ENCODE measurements at regions not wholly inside any gene's neighbourhood (a gene's known extent, or its start where the extent isn't known, plus 50 kb on each side); places are given as distances from the start of the nearest gene placed in this dataset.

- ChIA-PET CTCF (interaction anchor here (0.5 kb wide), 1 partner anchor 16 kb away, joined by 3 read pairs; no protein-coding TSS in a partner anchor), POLR2A (no interaction called here)
- DNase-seq (ENCODE audit: extremely low spot score) = no peak
- TF ChIP-seq ZNF384 (IDR thresholded peaks at IDR 0.05) (no peak), BHLHE40 (IDR thresholded peaks at IDR 0.05; ENCODE audit: borderline replicate concordance) (no peak), FOXK2 (IDR thresholded peaks at IDR 0.05) (no peak)
Observed at GRCh38 chr2:63751901-63752300, 89.8 kb upstream of the UGP2 start.

- TF ChIP-seq TARDBP (IDR thresholded peaks at IDR 0.05) (no peak), BHLHE40 (IDR thresholded peaks at IDR 0.05; ENCODE audit: borderline replicate concordance) (no peak), HDGF (IDR thresholded peaks at IDR 0.05; ENCODE audit: borderline replicate concordance) (no peak), FOXK2 (IDR thresholded peaks at IDR 0.05) (no peak), L3MBTL2 (conservative IDR thresholded peaks at IDR 0.05) (no peak), NFRKB (IDR thresholded peaks at IDR 0.05) (no peak), SP1 (IDR thresholded peaks at IDR 0.05) (no peak), PKNOX1 (IDR thresholded peaks at IDR 0.05) (no peak), ELF4 (IDR thresholded peaks at IDR 0.05) (no peak), CTBP1 (IDR thresholded peaks at IDR 0.05; ENCODE audit: borderline replicate concordance) (no peak), ZNF384 (IDR thresholded peaks at IDR 0.05) (no peak), FOXA1 (IDR thresholded peaks at IDR 0.05) (no peak), SUZ12 (IDR thresholded peaks at IDR 0.05) (no peak), ARNT (IDR thresholded peaks at IDR 0.05) (no peak), LEF1 (IDR thresholded peaks at IDR 0.05; ENCODE audit: borderline replicate concordance) (no peak), FOXM1 (IDR thresholded peaks at IDR 0.05; ENCODE audit: borderline replicate concordance) (no peak)
- ChIA-PET POLR2A (no interaction called here), CTCF (no interaction called here)
- DNase-seq (ENCODE audit: extremely low spot score) = no peak
Observed at GRCh38 chr2:63755216-63755615, 86.5 kb upstream of the UGP2 start.

DNA sequence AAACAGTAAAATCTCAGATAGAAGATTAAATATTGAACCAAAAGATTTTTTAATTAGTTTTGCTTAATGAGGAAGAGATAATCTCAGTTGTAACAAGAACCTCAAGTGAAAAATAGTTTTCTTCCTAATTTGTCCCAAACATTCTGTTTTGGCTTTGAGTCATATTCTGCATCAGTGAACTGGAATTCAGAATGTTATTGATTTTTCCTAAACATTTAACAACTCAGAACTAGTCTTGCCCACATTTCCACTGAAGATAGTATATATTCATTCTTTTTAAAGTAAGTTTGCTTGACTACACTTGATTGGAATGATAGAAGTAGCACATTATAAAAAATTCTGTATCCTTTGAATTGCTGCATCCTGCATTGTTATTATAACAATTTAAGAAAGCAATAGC, 85.7 kb upstream of the UGP2 start:
- ChIA-PET POLR2A (no interaction called here), CTCF (no interaction called here)
- DNase-seq (ENCODE audit: extremely low spot score) = no peak

DNA sequence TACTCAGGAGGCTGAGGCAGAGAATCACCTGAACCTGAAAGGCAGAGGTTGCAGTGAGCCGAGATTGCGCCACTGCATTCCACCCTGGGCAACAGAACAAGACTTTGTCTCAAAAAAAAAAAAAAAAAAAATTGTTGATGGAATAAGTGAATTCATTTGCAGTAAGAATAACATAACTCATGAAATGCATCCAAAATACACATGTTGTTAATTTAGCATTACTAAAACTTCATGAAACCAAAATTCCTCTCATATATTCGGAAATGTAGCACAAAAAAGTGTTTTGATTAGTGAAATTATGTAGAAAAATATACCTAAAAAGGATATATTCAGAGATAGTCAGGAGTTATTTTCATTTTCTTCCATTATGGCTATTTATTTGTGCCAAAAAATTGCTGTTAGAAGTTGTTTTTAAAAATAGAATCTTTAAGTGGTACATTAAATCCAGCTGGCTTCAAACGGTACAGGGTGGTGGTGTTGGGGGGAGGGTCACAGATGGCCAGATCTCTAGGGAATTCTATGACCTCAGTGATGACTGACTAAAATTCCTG, 78.2 kb upstream of the UGP2 start:
- POLR2A ChIA-PET = no interaction called here
- CTCF ChIA-PET = no interaction called here
- TF ChIP-seq SUZ12 (IDR thresholded peaks at IDR 0.05) (no peak), PKNOX1 (IDR thresholded peaks at IDR 0.05) (no peak), ELF4 (IDR thresholded peaks at IDR 0.05) (no peak), BHLHE40 (IDR thresholded peaks at IDR 0.05; ENCODE audit: borderline replicate concordance) (no peak), ZNF384 (IDR thresholded peaks at IDR 0.05) (no peak), HDGF (IDR thresholded peaks at IDR 0.05; ENCODE audit: borderline replicate concordance) (no peak), SP1 (IDR thresholded peaks at IDR 0.05) (no peak), L3MBTL2 (conservative IDR thresholded peaks at IDR 0.05) (no peak), FOXA1 (IDR thresholded peaks at IDR 0.05) (no peak), ARNT (IDR thresholded peaks at IDR 0.05) (no peak), CTBP1 (IDR thresholded peaks at IDR 0.05; ENCODE audit: borderline replicate concordance) (no peak), LEF1 (IDR thresholded peaks at IDR 0.05; ENCODE audit: borderline replicate concordance) (no peak), TARDBP (IDR thresholded peaks at IDR 0.05) (no peak)
- no peak for DNase-seq (ENCODE audit: extremely low spot score)

More for the DNA sequence above, 85.7 kb upstream of the UGP2 start:
- TF ChIP-seq LEF1 (IDR thresholded peaks at IDR 0.05; ENCODE audit: borderline replicate concordance) (no peak), BHLHE40 (IDR thresholded peaks at IDR 0.05; ENCODE audit: borderline replicate concordance) (no peak)

- ChIA-PET CTCF (no interaction called here), POLR2A (no interaction called here)
- TF ChIP-seq ARNT (IDR thresholded peaks at IDR 0.05) = no peak
- TF ChIP-seq NFRKB (IDR thresholded peaks at IDR 0.05) = no peak
- no peak for TF ChIP-seq SP1 (IDR thresholded peaks at IDR 0.05)
- DNase-seq (ENCODE audit: extremely low spot score) = no peak
Observed at GRCh38 chr2:63764630-63765029, 77.1 kb upstream of the UGP2 start.

DNA sequence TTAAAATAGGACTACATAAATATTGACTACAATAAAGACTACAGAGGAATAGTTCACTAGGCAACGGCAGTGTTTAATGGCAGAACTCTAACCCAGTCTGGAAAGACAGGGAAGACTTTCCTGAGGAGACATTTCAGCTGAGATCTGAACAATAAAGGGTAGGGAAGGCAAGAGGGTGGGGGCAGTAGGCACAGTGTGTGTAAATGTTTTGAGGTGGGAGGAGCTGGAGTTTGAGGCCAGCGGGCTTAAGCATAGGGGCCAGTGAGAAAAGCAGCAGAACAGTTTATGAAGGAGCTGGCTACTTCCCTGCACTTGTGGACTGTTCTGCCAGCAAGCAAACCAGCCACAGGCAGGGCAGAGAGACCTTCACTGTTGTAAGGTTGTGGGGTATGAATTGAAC, 76.6 kb upstream of the UGP2 start:
- TF ChIP-seq FOXA1 (IDR thresholded peaks at IDR 0.05) (no peak), L3MBTL2 (conservative IDR thresholded peaks at IDR 0.05) (no peak), CTBP1 (IDR thresholded peaks at IDR 0.05; ENCODE audit: borderline replicate concordance) (no peak), PKNOX1 (IDR thresholded peaks at IDR 0.05) (no peak), LEF1 (IDR thresholded peaks at IDR 0.05; ENCODE audit: borderline replicate concordance) (no peak), ZNF384 (IDR thresholded peaks at IDR 0.05) (no peak)
- ChIA-PET POLR2A (interaction anchor here (0.8 kb wide), 1 partner anchor 177 kb away, joined by 3 read pairs; the partner anchor contains the start of genes MDH1 and WDPCP), CTCF (no interaction called here)
- DNase-seq (ENCODE audit: extremely low spot score) = no peak

GRCh38 chr2:63767307-63767706, 74.4 kb upstream of the UGP2 start:
- POLR2A ChIA-PET = no interaction called here
- no peak for DNase-seq (ENCODE audit: extremely low spot score)
- TF ChIP-seq FOXK2 (IDR thresholded peaks at IDR 0.05) (no peak), FOXA1 (IDR thresholded peaks at IDR 0.05) (no peak), L3MBTL2 (conservative IDR thresholded peaks at IDR 0.05) (no peak), NFRKB (IDR thresholded peaks at IDR 0.05) (no peak), PKNOX1 (IDR thresholded peaks at IDR 0.05) (no peak)
- CTCF ChIA-PET = no interaction called here
